GM12864 (cell line): ENCODE measurements at regions not wholly inside any gene's neighbourhood (a gene's known extent, or its start where the extent isn't known, plus 50 kb on each side); places are given as distances from the start of the nearest gene placed in this dataset.

Experiments
- DNase-seq: peaks from one replicate; pipeline ENCODE4 v3.0.0-alpha.2; 2011; ENCODE audit warnings: low read depth
- H3K4me3 ChIP-seq: 2 replicates; pipeline ENCODE4 v1.5.1; 2011; ENCODE audit warnings: mild to moderate bottlenecking, low read depth, low read length, control low read depth
- CTCF ChIP-seq: IDR thresholded peaks from 2 replicates; pipeline ENCODE4 v1.5.1; 2011; ENCODE audit warnings: low read depth, mild to moderate bottlenecking, moderate library complexity, low read length, control low read depth, inconsistent platforms; ENCODE audit errors: missing control alignments

GRCh38 chr4:92198711-92199110 lies 105.1 kb upstream of the GRID2 start:
- H3K4me3 ChIP-seq: no peak overlapping the region
- DNase-seq: no peak
- TF ChIP-seq CTCF: no peak

- H3K4me3 ChIP-seq: no peak overlapping the region
- DNase-seq: no peak
- TF ChIP-seq CTCF: no peak
Observed at GRCh38 chr4:92199135-92199534, 104.6 kb upstream of the GRID2 start.

- no peak for TF ChIP-seq CTCF
- no peak overlapping the region for H3K4me3 ChIP-seq
- DNase-seq: no peak
Observed at GRCh38 chr4:92210906-92211305, 92.9 kb upstream of the GRID2 start.

- DNase-seq: no peak
- TF ChIP-seq CTCF: no peak
- no peak overlapping the region for H3K4me3 ChIP-seq
Observed at GRCh38 chr4:92215476-92215875, 88.3 kb upstream of the GRID2 start.

GRCh38 chr4:92231511-92231910 lies 72.3 kb upstream of the GRID2 start:
- TF ChIP-seq CTCF: no peak
- H3K4me3 ChIP-seq: no peak overlapping the region
- no peak for DNase-seq

GRCh38 chr4:92232566-92232965 lies 71.2 kb upstream of the GRID2 start:
- no peak overlapping the region for H3K4me3 ChIP-seq
- no peak for DNase-seq
- no peak for TF ChIP-seq CTCF

- no peak for TF ChIP-seq CTCF
- H3K4me3 ChIP-seq: no peak overlapping the region
- no peak for DNase-seq
Observed at GRCh38 chr4:92234393-92235176, 69.2 kb upstream of the GRID2 start.
